Effector CD4-positive, alpha-beta T cell (primary cell): ENCODE measurements at regions not wholly inside any gene's neighbourhood (a gene's known extent, or its start where the extent isn't known, plus 50 kb on each side); places are given as distances from the start of the nearest gene placed in this dataset.

Experiments
- DNase-seq: peaks from one replicate; pipeline ENCODE4 v3.0.0-alpha.2; 2020

- DNase-seq, result no peak
Observed at GRCh38 chr15:31456354-31457060, 129.9 kb downstream of the KLF13 start.

GRCh38 chr15:31457161-31457560 is 130.5 kb downstream of the KLF13 start:
- no peak for DNase-seq

GRCh38 chr15:31457631-31458526 is 131.2 kb downstream of the KLF13 start:
- DNase-seq, result no peak

GRCh38 chr15:31458596-31459399 is 132.2 kb downstream of the KLF13 start:
- DNase-seq, result no peak

GRCh38 chr15:31459400-31459748 is 132.7 kb downstream of the KLF13 start:
- no peak for DNase-seq

- DNase-seq, result no peak
Observed at GRCh38 chr15:31461375-31461774, 134.7 kb downstream of the KLF13 start.

- no peak for DNase-seq
Observed at GRCh38 chr15:31461911-31462480, 135.4 kb downstream of the KLF13 start.

GRCh38 chr15:31463521-31464102 is 137.0 kb downstream of the KLF13 start:
- no peak for DNase-seq

GRCh38 chr15:31464216-31465082 is 137.8 kb downstream of the KLF13 start:
- DNase-seq, result no peak

- no peak for DNase-seq
Observed at GRCh38 chr15:31465083-31465955, 138.7 kb downstream of the KLF13 start.

GRCh38 chr15:31467361-31467760 is 140.7 kb downstream of the KLF13 start:
- no peak for DNase-seq

GRCh38 chr15:31468911-31469785 is 142.5 kb downstream of the KLF13 start:
- no peak for DNase-seq

GRCh38 chr15:31469786-31470525 is 143.3 kb downstream of the KLF13 start:
- DNase-seq, result no peak

GRCh38 chr15:31470756-31471155 is 144.1 kb downstream of the KLF13 start:
- no peak for DNase-seq

- DNase-seq, result no peak
Observed at GRCh38 chr15:31471731-31472430, 145.2 kb downstream of the KLF13 start.

- peak; percentile 28 for DNase-seq
Observed at GRCh38 chr15:31472636-31473384, 146.2 kb downstream of the KLF13 start.

- DNase-seq, result no peak
Observed at GRCh38 chr15:31473385-31474058, 146.9 kb downstream of the KLF13 start.
